SK-N-SH treated with all-trans-retinoic acid at 6 μM for 48 hours (cell line): ENCODE measurements at regions not wholly inside any gene's neighbourhood (a gene's known extent, or its start where the extent isn't known, plus 50 kb on each side); places are given as distances from the start of the nearest gene placed in this dataset.

ENCODE experiments used
- ATAC-seq: fragments of 200-7000 bp; cut with Tn5 transposase; 3 replicates; pipeline ENCODE4 v1.9.1; 2020; ENCODE audit warnings: mild to moderate bottlenecking, moderate library complexity
- BACH2 ChIP-seq: fragments of 250-450 bp; sonication (Bioruptor Pico); IDR thresholded peaks from 2 replicates; pipeline ENCODE4 v1.9.0; 2021; ENCODE audit warnings: mild to moderate bottlenecking, borderline replicate concordance
- GLIS3 ChIP-seq: fragments of 250-450 bp; sonication (Bioruptor Pico); IDR thresholded peaks from 2 replicates; pipeline ENCODE4 v1.5.0; 2020; ENCODE audit warnings: mild to moderate bottlenecking, moderate library complexity
- ISL1 ChIP-seq: fragments of 250-450 bp; sonication (Bioruptor Pico); IDR thresholded peaks from 2 replicates; pipeline ENCODE4 v2.1.2; 2022; ENCODE audit warnings: mild to moderate bottlenecking, moderate library complexity
- OSR1 ChIP-seq: fragments of 250-450 bp; sonication (Bioruptor Pico); IDR thresholded peaks from 2 replicates; pipeline ENCODE4 v1.8.0; 2022; ENCODE audit warnings: moderate library complexity, mild to moderate bottlenecking, inconsistent platforms
- PPARA ChIP-seq: fragments of 250-450 bp; sonication (Bioruptor Pico); IDR thresholded peaks from 2 replicates; pipeline ENCODE4 v1.5.0; 2020; ENCODE audit warnings: mild to moderate bottlenecking, borderline replicate concordance
- RARB ChIP-seq: fragments of 250-450 bp; sonication (Bioruptor Pico); IDR thresholded peaks from 2 replicates; pipeline ENCODE4 v1.8.0; 2021; ENCODE audit warnings: mild to moderate bottlenecking, moderate library complexity
- SNAI2 ChIP-seq: fragments of 250-450 bp; sonication (Bioruptor Pico); IDR thresholded peaks from 2 replicates; pipeline ENCODE4 v1.5.0; 2020; ENCODE audit warnings: mild to moderate bottlenecking, moderate library complexity
- TCF4 ChIP-seq: fragments of 250-450 bp; sonication (Bioruptor Pico); IDR thresholded peaks from 2 replicates; pipeline ENCODE4 v1.8.0; 2021; ENCODE audit warnings: mild to moderate bottlenecking, moderate library complexity, borderline replicate concordance
- TOX ChIP-seq: fragments of 250-450 bp; sonication (Bioruptor Pico); IDR thresholded peaks from 2 replicates; pipeline ENCODE4 v1.8.0; 2021; ENCODE audit warnings: mild to moderate bottlenecking, moderate library complexity, borderline replicate concordance
- ZC3H10 ChIP-seq: fragments of 250-450 bp; sonication (Bioruptor Pico); IDR thresholded peaks from 2 replicates; pipeline ENCODE4 v1.5.1; 2021; ENCODE audit warnings: mild to moderate bottlenecking, moderate library complexity
- ZFP3 ChIP-seq: fragments of 250-450 bp; sonication (Bioruptor Pico); IDR thresholded peaks from 2 replicates; pipeline ENCODE4 v1.5.0; 2020; ENCODE audit warnings: mild to moderate bottlenecking, moderate library complexity
- ZFP30 ChIP-seq: fragments of 450-650 bp; formaldehyde crosslinking; IDR thresholded peaks from 2 replicates; pipeline ENCODE4 v1.5.0; 2022; ENCODE audit warnings: mild to moderate bottlenecking, moderate library complexity
- ZNF565 ChIP-seq: fragments of 450-650 bp; formaldehyde crosslinking; conservative IDR thresholded peaks from 2 replicates; pipeline ENCODE4 v1.5.0; 2020; ENCODE audit warnings: low read depth, mild to moderate bottlenecking, moderate library complexity
- ZNF70 ChIP-seq: fragments of 450-650 bp; formaldehyde crosslinking; IDR thresholded peaks from 2 replicates; pipeline ENCODE4 v1.5.0; 2020; ENCODE audit warnings: mild to moderate bottlenecking, moderate library complexity
- ZNF8 ChIP-seq: fragments of 450-650 bp; formaldehyde crosslinking; IDR thresholded peaks from 2 replicates; pipeline ENCODE4 v1.5.0; 2020; ENCODE audit warnings: mild to moderate bottlenecking, moderate library complexity
- TF ChIP-seq, protein P1 (sequence below): fragments of 250-450 bp; sonication (Bioruptor Pico); IDR thresholded peaks from 2 replicates; pipeline ENCODE4 v1.5.1; 2021; ENCODE audit warnings: mild to moderate bottlenecking, moderate library complexity
- TF ChIP-seq, protein P2 (sequence below): fragments of 250-450 bp; sonication (Bioruptor Pico); IDR thresholded peaks from 2 replicates; pipeline ENCODE4 v1.8.0; 2020; ENCODE audit warnings: mild to moderate bottlenecking, moderate library complexity, borderline replicate concordance
- TF ChIP-seq, protein P3 (sequence below): fragments of 250-450 bp; sonication (Bioruptor Pico); IDR thresholded peaks from 2 replicates; pipeline ENCODE4 v1.5.1; 2020; ENCODE audit warnings: low read depth, mild to moderate bottlenecking, moderate library complexity
- TF ChIP-seq, protein P4 (sequence below): fragments of 250-450 bp; sonication (Bioruptor Pico); IDR thresholded peaks from 2 replicates; pipeline ENCODE4 v1.5.0; 2020; ENCODE audit warnings: mild to moderate bottlenecking, moderate library complexity
- TF ChIP-seq, protein P5 (sequence below): fragments of 250-450 bp; sonication (Bioruptor Pico); IDR thresholded peaks from 2 replicates; pipeline ENCODE4 v1.8.0; 2021; ENCODE audit warnings: low read depth, mild to moderate bottlenecking, moderate library complexity, borderline replicate concordance

DNA sequence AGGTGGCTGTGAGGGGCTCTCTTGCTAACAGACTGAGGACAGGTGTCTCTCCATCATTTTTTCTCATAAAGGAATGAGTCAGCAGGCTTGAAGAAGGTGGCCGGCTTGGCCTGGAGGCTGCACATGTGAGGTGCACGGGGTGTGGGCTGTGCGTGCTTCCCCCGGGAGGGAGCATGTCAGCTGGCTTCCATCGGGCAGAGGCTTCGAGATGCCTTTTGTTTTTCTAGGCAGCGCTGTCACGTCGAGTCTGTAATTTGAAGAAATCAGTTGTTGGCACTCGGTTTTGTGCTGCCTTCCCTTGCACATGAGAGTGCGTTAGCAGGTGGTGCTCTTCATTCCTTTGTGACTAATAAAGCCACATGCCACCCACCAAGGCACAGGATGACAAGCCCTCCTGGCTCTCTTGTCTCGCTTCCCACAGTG, 89.7 kb downstream of the NPIPB11 start (continued):
- TF ChIP-seq, protein P1, sequence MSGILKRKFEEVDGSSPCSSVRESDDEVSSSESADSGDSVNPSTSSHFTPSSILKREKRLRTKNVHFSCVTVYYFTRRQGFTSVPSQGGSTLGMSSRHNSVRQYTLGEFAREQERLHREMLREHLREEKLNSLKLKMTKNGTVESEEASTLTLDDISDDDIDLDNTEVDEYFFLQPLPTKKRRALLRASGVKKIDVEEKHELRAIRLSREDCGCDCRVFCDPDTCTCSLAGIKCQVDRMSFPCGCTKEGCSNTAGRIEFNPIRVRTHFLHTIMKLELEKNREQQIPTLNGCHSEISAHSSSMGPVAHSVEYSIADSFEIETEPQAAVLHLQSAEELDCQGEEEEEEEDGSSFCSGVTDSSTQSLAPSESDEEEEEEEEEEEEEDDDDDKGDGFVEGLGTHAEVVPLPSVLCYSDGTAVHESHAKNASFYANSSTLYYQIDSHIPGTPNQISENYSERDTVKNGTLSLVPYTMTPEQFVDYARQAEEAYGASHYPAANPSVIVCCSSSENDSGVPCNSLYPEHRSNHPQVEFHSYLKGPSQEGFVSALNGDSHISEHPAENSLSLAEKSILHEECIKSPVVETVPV (CRISPR knock-in tag): no peak
- TF ChIP-seq TOX (no peak), BACH2 (CRISPR knock-in tag) (no peak)

DNA sequence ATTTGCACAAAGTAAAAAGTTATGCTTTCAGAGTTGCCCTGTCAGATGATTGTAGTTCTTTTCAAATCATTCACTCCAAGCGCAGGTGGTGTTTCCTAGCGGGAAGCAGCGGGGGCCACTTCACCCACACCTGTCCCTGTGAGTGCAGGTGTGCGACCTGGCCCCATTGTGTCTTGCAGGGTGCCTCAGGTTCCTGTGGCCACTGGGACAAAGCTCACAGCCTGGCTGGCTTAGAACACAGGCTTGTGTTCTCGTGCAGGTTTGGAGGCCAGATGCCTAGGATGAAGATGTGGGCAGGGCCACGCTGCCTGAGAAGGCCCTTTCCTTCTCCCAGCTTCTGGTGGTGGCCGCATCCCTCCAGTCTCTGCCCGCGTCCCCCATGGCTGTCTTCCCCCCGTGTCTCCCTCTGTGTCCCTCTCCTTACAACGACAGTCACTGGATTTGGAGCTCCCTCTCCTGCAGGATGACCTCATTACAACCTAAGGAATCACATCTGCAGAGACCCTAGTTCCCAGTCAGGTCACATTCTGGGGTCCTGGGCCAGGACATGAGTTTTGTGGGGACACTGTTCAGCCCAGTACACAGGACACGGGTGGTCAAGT, 90.5 kb downstream of the NPIPB11 start:
- TF ChIP-seq, protein P2, sequence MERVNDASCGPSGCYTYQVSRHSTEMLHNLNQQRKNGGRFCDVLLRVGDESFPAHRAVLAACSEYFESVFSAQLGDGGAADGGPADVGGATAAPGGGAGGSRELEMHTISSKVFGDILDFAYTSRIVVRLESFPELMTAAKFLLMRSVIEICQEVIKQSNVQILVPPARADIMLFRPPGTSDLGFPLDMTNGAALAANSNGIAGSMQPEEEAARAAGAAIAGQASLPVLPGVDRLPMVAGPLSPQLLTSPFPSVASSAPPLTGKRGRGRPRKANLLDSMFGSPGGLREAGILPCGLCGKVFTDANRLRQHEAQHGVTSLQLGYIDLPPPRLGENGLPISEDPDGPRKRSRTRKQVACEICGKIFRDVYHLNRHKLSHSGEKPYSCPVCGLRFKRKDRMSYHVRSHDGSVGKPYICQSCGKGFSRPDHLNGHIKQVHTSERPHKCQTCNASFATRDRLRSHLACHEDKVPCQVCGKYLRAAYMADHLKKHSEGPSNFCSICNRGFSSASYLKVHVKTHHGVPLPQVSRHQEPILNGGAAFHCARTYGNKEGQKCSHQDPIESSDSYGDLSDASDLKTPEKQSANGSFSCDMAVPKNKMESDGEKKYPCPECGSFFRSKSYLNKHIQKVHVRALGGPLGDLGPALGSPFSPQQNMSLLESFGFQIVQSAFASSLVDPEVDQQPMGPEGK (CRISPR knock-in tag): no peak
- TF ChIP-seq ZNF70 (CRISPR knock-in tag) (no peak), ZC3H10 (no peak), GLIS3 (no peak), ZNF8 (CRISPR knock-in tag) (no peak), ZFP3 (CRISPR knock-in tag) (no peak), ZNF565 (CRISPR knock-in tag) (no peak), ISL1 (no peak), RARB (no peak), ZFP30 (no peak), BACH2 (CRISPR knock-in tag) (no peak), TCF4 (CRISPR knock-in tag) (no peak)
- TF ChIP-seq, protein P3, sequence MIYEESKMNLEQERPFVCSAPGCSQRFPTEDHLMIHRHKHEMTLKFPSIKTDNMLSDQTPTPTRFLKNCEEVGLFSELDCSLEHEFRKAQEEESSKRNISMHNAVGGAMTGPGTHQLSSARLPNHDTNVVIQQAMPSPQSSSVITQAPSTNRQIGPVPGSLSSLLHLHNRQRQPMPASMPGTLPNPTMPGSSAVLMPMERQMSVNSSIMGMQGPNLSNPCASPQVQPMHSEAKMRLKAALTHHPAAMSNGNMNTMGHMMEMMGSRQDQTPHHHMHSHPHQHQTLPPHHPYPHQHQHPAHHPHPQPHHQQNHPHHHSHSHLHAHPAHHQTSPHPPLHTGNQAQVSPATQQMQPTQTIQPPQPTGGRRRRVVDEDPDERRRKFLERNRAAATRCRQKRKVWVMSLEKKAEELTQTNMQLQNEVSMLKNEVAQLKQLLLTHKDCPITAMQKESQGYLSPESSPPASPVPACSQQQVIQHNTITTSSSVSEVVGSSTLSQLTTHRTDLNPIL: no peak
- peak; percentile 37; the same call in 1 of the 3 replicates for ATAC-seq

DNA sequence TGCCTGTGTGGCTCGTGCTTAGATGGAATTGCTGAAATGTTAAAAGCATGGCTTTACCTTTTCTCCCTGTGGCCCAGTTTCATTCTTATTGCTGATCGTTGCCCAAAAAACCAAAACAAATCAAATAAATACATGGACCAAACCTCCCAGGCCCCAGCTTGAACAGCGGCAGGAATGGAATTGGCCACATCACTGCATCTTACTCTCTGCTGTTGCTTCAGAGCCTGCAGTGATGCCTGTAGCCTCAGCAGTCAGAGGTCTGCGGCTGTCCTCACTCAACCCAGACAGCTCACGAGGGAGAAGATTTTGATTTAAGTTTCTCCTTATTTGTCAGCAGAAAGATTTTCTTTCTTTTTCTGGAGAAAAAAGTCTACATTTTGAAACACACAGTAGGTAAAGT, 91.5 kb downstream of the NPIPB11 start:
- TF ChIP-seq SNAI2 (no peak), GLIS3 (no peak), OSR1 (CRISPR knock-in tag) (no peak), TCF4 (CRISPR knock-in tag) (no peak), PPARA (no peak), ZNF8 (CRISPR knock-in tag) (no peak), ISL1 (no peak), ZFP30 (no peak), TOX (no peak), BACH2 (CRISPR knock-in tag) (no peak), RARB (no peak)
- TF ChIP-seq, protein P4, sequence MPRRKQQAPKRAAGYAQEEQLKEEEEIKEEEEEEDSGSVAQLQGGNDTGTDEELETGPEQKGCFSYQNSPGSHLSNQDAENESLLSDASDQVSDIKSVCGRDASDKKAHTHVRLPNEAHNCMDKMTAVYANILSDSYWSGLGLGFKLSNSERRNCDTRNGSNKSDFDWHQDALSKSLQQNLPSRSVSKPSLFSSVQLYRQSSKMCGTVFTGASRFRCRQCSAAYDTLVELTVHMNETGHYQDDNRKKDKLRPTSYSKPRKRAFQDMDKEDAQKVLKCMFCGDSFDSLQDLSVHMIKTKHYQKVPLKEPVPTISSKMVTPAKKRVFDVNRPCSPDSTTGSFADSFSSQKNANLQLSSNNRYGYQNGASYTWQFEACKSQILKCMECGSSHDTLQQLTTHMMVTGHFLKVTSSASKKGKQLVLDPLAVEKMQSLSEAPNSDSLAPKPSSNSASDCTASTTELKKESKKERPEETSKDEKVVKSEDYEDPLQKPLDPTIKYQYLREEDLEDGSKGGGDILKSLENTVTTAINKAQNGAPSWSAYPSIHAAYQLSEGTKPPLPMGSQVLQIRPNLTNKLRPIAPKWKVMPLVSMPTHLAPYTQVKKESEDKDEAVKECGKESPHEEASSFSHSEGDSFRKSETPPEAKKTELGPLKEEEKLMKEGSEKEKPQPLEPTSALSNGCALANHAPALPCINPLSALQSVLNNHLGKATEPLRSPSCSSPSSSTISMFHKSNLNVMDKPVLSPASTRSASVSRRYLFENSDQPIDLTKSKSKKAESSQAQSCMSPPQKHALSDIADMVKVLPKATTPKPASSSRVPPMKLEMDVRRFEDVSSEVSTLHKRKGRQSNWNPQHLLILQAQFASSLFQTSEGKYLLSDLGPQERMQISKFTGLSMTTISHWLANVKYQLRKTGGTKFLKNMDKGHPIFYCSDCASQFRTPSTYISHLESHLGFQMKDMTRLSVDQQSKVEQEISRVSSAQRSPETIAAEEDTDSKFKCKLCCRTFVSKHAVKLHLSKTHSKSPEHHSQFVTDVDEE (CRISPR knock-in tag): no peak
- TF ChIP-seq, protein P2 (CRISPR knock-in tag): no peak
- TF ChIP-seq, protein P5, sequence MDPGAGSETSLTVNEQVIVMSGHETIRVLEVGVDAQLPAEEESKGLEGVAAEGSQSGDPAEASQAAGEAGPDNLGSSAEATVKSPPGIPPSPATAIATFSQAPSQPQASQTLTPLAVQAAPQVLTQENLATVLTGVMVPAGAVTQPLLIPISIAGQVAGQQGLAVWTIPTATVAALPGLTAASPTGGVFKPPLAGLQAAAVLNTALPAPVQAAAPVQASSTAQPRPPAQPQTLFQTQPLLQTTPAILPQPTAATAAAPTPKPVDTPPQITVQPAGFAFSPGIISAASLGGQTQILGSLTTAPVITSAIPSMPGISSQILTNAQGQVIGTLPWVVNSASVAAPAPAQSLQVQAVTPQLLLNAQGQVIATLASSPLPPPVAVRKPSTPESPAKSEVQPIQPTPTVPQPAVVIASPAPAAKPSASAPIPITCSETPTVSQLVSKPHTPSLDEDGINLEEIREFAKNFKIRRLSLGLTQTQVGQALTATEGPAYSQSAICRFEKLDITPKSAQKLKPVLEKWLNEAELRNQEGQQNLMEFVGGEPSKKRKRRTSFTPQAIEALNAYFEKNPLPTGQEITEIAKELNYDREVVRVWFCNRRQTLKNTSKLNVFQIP (CRISPR knock-in tag): no peak
- ATAC-seq: no peak
